GM23338 (cell line): ENCODE measurements at regions not wholly inside any gene's neighbourhood (a gene's known extent, or its start where the extent isn't known, plus 50 kb on each side); places are given as distances from the start of the nearest gene placed in this dataset.

Experiments used
- ATAC-seq: fragments of 200-7000 bp; cut with Tn5 transposase; 3 replicates; pipeline ENCODE4 v1.9.1; 2020
- DNase-seq: peaks from one replicate; pipeline ENCODE4 v3.0.0-alpha.2; 2015; ENCODE audit warnings: low spot score
- H2AFZ ChIP-seq: fragments of 200-600 bp; sonication (generic); 2 replicates; pipeline ENCODE4 v1.8.0; 2016; ENCODE audit warnings: antibody characterized with exemption, mild to moderate bottlenecking, moderate library complexity
- H3F3A ChIP-seq: fragments of 200-600 bp; sonication (generic); replicated peaks from 2 replicates; pipeline ENCODE4 v1.8.0; 2017; ENCODE audit warnings: antibody characterized with exemption, mixed run types, low read depth
- H3K27ac ChIP-seq: fragments of 200-600 bp; sonication (generic); 2 replicates; pipeline ENCODE4 v1.6.1; 2016; ENCODE audit warnings: low read depth
- H3K27me3 ChIP-seq: fragments of 200-600 bp; sonication (generic); 2 replicates; pipeline ENCODE4 v1.8.0; 2016; ENCODE audit warnings: mild to moderate bottlenecking, mixed run types, moderate library complexity; ENCODE audit not compliant: insufficient read depth
- H3K36me3 ChIP-seq: fragments of 200-600 bp; sonication (generic); 2 replicates; pipeline ENCODE4 v1.8.0; 2016; ENCODE audit warnings: mild to moderate bottlenecking; ENCODE audit not compliant: insufficient read depth
- H3K4me1 ChIP-seq: fragments of 200-600 bp; sonication (generic); 2 replicates; pipeline ENCODE4 v1.8.0; 2016; ENCODE audit warnings: mild to moderate bottlenecking, moderate library complexity; ENCODE audit not compliant: insufficient read depth
- H3K4me2 ChIP-seq: fragments of 200-600 bp; sonication (generic); 2 replicates; pipeline ENCODE4 v1.7.1; 2017; ENCODE audit warnings: mixed run types
- H3K4me3 ChIP-seq: fragments of 200-600 bp; sonication (generic); 2 replicates; pipeline ENCODE4 v1.6.1; 2016; ENCODE audit warnings: mixed run types
- H3K79me2 ChIP-seq: fragments of 200-600 bp; sonication (generic); replicated peaks from 2 replicates; pipeline ENCODE4 v1.8.0; 2017; ENCODE audit warnings: mild to moderate bottlenecking; ENCODE audit not compliant: insufficient read depth
- H3K9me2 ChIP-seq: fragments of 200-600 bp; sonication (generic); 2 replicates; pipeline ENCODE4 v1.8.0; 2017; ENCODE audit not compliant: insufficient read depth
- H4K20me1 ChIP-seq: fragments of 200-600 bp; sonication (generic); replicated peaks from 2 replicates; pipeline ENCODE4 v1.8.0; 2017; ENCODE audit warnings: mild to moderate bottlenecking; ENCODE audit not compliant: insufficient read depth
- H3K27ac Mint-ChIP-seq: 2 replicates; pipeline ENCODE4 v1.8.0; 2020; ENCODE audit warnings: inconsistent platforms, mild to moderate bottlenecking, moderate library complexity, mixed read lengths
- H3K27me3 Mint-ChIP-seq: 3 replicates; pipeline ENCODE4 v1.8.0; 2022; ENCODE audit warnings: low read depth, mild to moderate bottlenecking, moderate library complexity, mixed read lengths, inconsistent platforms; ENCODE audit not compliant: insufficient read depth, poor library complexity
- H3K36me3 Mint-ChIP-seq: 3 replicates; pipeline ENCODE4 v1.8.0; 2021; ENCODE audit warnings: low read depth, mild to moderate bottlenecking, inconsistent platforms, moderate library complexity, mixed read lengths
- H3K4me1 Mint-ChIP-seq: 3 replicates; pipeline ENCODE4 v1.8.0; 2020; ENCODE audit warnings: mild to moderate bottlenecking, inconsistent platforms, mixed read lengths
- H3K4me3 Mint-ChIP-seq: 3 replicates; pipeline ENCODE4 v1.8.0; 2021; ENCODE audit warnings: moderate library complexity, mild to moderate bottlenecking, inconsistent platforms, mixed read lengths
- H3K9me3 Mint-ChIP-seq: 3 replicates; pipeline ENCODE4 v1.8.0; 2020; ENCODE audit warnings: moderate library complexity, mild to moderate bottlenecking, inconsistent platforms, mixed read lengths
- CTCF ChIP-seq, 2 experiments: fragments of 200-600 bp in 1 of 2; sonication (generic) in 1 of 2; conservative IDR thresholded peaks; 2 replicates each; pipeline versions ENCODE4 v1.5.1 to v1.6.1; 2016 to 2017; ENCODE audit warnings: antibody characterized with exemption in 2 of 2, low read depth in 2 of 2, mild to moderate bottlenecking in 2 of 2, moderate library complexity in 1 of 2
- EZH2 ChIP-seq: fragments of 200-600 bp; sonication (generic); IDR thresholded peaks from one replicate; pipeline ENCODE4 v1.8.0; 2017; ENCODE audit warnings: antibody characterized with exemption, mild to moderate bottlenecking, low read depth; ENCODE audit not compliant: unreplicated experiment
- EZH2phosphoT487 ChIP-seq: fragments of 200-600 bp; sonication (generic); IDR thresholded peaks from one replicate; pipeline ENCODE4 v1.8.1; 2018; ENCODE audit warnings: antibody characterized with exemption; ENCODE audit not compliant: unreplicated experiment
- JUNB ChIP-seq: IDR thresholded peaks from one replicate; pipeline ENCODE4 v1.6.1; 2016; ENCODE audit warnings: antibody characterized with exemption; ENCODE audit not compliant: unreplicated experiment
- NANOG ChIP-seq: IDR thresholded peaks from 2 replicates; pipeline ENCODE4 v1.6.1; 2016; ENCODE audit warnings: antibody characterized with exemption, borderline replicate concordance
- POLR2AphosphoS5 ChIP-seq: IDR thresholded peaks from 2 replicates; pipeline ENCODE4 v1.6.1; 2016; ENCODE audit warnings: antibody characterized with exemption, low read depth
- ZNF114 ChIP-seq: fragments of 250-450 bp; sonication (Bioruptor Pico); IDR thresholded peaks from 2 replicates; pipeline ENCODE4 v1.5.0; 2020; ENCODE audit warnings: mild to moderate bottlenecking, moderate library complexity
- ZNF331 ChIP-seq: fragments of 250-450 bp; sonication (Bioruptor Pico); IDR thresholded peaks from 2 replicates; pipeline ENCODE4 v1.5.0; 2020; ENCODE audit warnings: low read depth, mild to moderate bottlenecking, moderate library complexity
- TF ChIP-seq, protein P1 (sequence below): fragments of 250-450 bp; sonication (Bioruptor Pico); IDR thresholded peaks from 2 replicates; pipeline ENCODE4 v1.5.0; 2020; ENCODE audit warnings: mild to moderate bottlenecking, moderate library complexity
- TF ChIP-seq, protein P2 (sequence below): IDR thresholded peaks from 2 replicates; pipeline ENCODE4 v1.6.1; 2016; ENCODE audit warnings: antibody characterized with exemption

DNA sequence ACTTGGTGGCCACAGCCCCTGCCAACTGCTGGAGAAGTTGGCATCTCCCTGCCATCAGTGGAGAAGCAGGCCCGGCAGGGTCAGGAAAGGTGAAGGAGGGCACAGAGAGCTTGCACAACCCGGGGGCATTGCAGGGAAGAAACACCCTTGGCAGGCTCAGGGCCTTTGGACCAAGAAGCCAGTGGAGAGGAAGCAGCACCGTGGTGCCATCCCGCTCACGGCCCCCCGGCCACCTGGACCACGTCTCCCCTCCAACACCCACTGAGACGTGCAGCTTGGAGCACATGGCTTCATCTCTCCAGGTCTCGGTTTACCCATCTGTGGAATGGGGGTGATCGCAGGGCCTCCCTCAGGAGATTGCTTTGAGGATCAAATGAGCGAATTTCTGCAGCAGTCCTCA lies 158.1 kb downstream of the RBFOX3 start:
- H3K27ac Mint-ChIP-seq = no peak overlapping the region
- TF ChIP-seq CTCF (conservative IDR thresholded peaks at IDR 0.05; ENCODE audit: low read depth in 2 of 2) (no peak), EZH2phosphoT487 (no peak), JUNB (no peak), EZH2 (no peak), NANOG (no peak)
- Histone ChIP-seq H3K79me2 (no peaks in the 10 kb centered on the region), H3K9me2 (no peaks in the 10 kb centered on the region), H4K20me1 (no peaks in the 10 kb centered on the region), H2AFZ (no peak overlapping the region), H3F3A (no peaks in the 10 kb centered on the region), H3K4me1 (no peaks in the 10 kb centered on the region), H3K4me2 (no peak overlapping the region), H3K4me3 (no peak overlapping the region), H3K36me3 (no peaks in the 10 kb centered on the region), H3K27ac (no peak overlapping the region), H3K27me3 (no peaks in the 10 kb centered on the region)
- DNase-seq (no peak), ATAC-seq (no peak)
- no peaks in the 10 kb centered on the region; the same call in 2 of the 3 replicates for H3K36me3 Mint-ChIP-seq
- peaks cover 4% of the 10 kb centered on the region for H3K27me3 Mint-ChIP-seq
- H3K4me1 Mint-ChIP-seq = no peaks in the 10 kb centered on the region; the same call in 2 of the 3 replicates
- no peak overlapping the region for H3K4me3 Mint-ChIP-seq
- H3K9me3 Mint-ChIP-seq = no peaks in the 10 kb centered on the region; the same call in 2 of the 3 replicates

- Mint-ChIP-seq H3K4me3 (no peak overlapping the region), H3K9me3 (no peaks in the 10 kb centered on the region; the same call in 2 of the 3 replicates), H3K36me3 (no peaks in the 10 kb centered on the region; the same call in 2 of the 3 replicates), H3K4me1 (no peaks in the 10 kb centered on the region; the same call in 2 of the 3 replicates), H3K27ac (no peak overlapping the region), H3K27me3 (peaks cover 2% of the 10 kb centered on the region)
- TF ChIP-seq, protein P1, sequence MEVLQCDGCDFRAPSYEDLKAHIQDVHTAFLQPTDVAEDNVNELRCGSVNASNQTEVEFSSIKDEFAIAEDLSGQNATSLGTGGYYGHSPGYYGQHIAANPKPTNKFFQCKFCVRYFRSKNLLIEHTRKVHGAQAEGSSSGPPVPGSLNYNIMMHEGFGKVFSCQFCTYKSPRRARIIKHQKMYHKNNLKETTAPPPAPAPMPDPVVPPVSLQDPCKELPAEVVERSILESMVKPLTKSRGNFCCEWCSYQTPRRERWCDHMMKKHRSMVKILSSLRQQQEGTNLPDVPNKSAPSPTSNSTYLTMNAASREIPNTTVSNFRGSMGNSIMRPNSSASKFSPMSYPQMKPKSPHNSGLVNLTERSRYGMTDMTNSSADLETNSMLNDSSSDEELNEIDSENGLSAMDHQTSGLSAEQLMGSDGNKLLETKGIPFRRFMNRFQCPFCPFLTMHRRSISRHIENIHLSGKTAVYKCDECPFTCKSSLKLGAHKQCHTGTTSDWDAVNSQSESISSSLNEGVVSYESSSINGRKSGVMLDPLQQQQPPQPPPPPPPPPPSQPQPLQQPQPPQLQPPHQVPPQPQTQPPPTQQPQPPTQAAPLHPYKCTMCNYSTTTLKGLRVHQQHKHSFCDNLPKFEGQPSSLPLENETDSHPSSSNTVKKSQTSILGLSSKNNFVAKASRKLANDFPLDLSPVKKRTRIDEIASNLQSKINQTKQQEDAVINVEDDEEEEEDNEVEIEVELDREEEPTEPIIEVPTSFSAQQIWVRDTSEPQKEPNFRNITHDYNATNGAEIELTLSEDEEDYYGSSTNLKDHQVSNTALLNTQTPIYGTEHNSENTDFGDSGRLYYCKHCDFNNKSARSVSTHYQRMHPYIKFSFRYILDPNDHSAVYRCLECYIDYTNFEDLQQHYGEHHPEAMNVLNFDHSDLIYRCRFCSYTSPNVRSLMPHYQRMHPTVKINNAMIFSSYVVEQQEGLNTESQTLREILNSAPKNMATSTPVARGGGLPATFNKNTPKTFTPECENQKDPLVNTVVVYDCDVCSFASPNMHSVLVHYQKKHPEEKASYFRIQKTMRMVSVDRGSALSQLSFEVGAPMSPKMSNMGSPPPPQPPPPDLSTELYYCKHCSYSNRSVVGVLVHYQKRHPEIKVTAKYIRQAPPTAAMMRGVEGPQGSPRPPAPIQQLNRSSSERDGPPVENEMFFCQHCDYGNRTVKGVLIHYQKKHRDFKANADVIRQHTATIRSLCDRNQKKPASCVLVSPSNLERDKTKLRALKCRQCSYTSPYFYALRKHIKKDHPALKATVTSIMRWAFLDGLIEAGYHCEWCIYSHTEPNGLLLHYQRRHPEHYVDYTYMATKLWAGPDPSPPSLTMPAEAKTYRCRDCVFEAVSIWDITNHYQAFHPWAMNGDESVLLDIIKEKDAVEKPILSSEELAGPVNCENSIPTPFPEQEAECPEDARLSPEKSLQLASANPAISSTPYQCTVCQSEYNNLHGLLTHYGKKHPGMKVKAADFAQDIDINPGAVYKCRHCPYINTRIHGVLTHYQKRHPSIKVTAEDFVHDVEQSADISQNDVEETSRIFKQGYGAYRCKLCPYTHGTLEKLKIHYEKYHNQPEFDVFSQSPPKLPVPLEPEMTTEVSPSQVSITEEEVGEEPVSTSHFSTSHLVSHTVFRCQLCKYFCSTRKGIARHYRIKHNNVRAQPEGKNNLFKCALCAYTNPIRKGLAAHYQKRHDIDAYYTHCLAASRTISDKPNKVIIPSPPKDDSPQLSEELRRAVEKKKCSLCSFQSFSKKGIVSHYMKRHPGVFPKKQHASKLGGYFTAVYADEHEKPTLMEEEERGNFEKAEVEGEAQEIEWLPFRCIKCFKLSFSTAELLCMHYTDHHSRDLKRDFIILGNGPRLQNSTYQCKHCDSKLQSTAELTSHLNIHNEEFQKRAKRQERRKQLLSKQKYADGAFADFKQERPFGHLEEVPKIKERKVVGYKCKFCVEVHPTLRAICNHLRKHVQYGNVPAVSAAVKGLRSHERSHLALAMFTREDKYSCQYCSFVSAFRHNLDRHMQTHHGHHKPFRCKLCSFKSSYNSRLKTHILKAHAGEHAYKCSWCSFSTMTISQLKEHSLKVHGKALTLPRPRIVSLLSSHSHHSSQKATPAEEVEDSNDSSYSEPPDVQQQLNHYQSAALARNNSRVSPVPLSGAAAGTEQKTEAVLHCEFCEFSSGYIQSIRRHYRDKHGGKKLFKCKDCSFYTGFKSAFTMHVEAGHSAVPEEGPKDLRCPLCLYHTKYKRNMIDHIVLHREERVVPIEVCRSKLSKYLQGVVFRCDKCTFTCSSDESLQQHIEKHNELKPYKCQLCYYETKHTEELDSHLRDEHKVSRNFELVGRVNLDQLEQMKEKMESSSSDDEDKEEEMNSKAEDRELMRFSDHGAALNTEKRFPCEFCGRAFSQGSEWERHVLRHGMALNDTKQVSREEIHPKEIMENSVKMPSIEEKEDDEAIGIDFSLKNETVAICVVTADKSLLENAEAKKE (CRISPR knock-in tag) = no peak
- TF ChIP-seq ZNF331 (no peak), POLR2AphosphoS5 (no peak), ZNF114 (CRISPR knock-in tag) (no peak), EZH2 (no peak), JUNB (no peak), NANOG (no peak)
- TF ChIP-seq, protein P2, sequence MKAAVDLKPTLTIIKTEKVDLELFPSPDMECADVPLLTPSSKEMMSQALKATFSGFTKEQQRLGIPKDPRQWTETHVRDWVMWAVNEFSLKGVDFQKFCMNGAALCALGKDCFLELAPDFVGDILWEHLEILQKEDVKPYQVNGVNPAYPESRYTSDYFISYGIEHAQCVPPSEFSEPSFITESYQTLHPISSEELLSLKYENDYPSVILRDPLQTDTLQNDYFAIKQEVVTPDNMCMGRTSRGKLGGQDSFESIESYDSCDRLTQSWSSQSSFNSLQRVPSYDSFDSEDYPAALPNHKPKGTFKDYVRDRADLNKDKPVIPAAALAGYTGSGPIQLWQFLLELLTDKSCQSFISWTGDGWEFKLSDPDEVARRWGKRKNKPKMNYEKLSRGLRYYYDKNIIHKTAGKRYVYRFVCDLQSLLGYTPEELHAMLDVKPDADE = no peak
- ATAC-seq = no peak
- Histone ChIP-seq H2AFZ (no peak overlapping the region), H3K9me2 (no peaks in the 10 kb centered on the region), H3K36me3 (no peaks in the 10 kb centered on the region), H3K27ac (no peak overlapping the region), H3K4me2 (no peak overlapping the region), H3K4me3 (no peak overlapping the region), H3K79me2 (no peaks in the 10 kb centered on the region), H3K27me3 (no peaks in the 10 kb centered on the region), H3F3A (no peaks in the 10 kb centered on the region), H3K4me1 (no peaks in the 10 kb centered on the region), H4K20me1 (no peaks in the 10 kb centered on the region)
- no peak for DNase-seq
These were observed 159.7 kb downstream of the RBFOX3 start for GRCh38 chr17:79451167-79451566.
